Heart left ventricle (tissue), 16 donors: ENCODE measurements at regions not wholly inside any gene's neighbourhood (a gene's known extent, or its start where the extent isn't known, plus 50 kb on each side); places are given as distances from the start of the nearest gene placed in this dataset.

Experiments
- ATAC-seq, 4 donors: fragments of 200-7000 bp; cut with Tn5 transposase; one replicate each; pipeline ENCODE4 v1.9.1; 2020 to 2022; ENCODE audit warnings: moderate library complexity in 4 of 4, mild to moderate bottlenecking in 3 of 4, moderate number of reproducible peaks in 1 of 4
- DNase-seq, 5 donors: peaks; one replicate each; pipeline ENCODE4 v3.0.0-alpha.2; 2020
- H3K27ac ChIP-seq, 12 donors: fragments of 200-600 bp; sonication (generic) in 4 of 12; one replicate each; pipeline versions ENCODE4 v1.5.0 to v1.8.0; 2016 to 2022; ENCODE audit warnings: mild to moderate bottlenecking in 2 of 12
- H3K27me3 ChIP-seq, 9 donors: fragments of 200-600 bp; sonication (generic) in 2 of 9; one replicate each; pipeline versions ENCODE4 v1.5.1 to v1.8.0; 2016 to 2022; ENCODE audit warnings: mild to moderate bottlenecking in 3 of 9
- H3K36me3 ChIP-seq, 9 donors: fragments of 200-600 bp; sonication (generic) in 2 of 9; one replicate each; pipeline versions ENCODE4 v1.5.0 to v1.8.0; 2018 to 2022; ENCODE audit warnings: mild to moderate bottlenecking in 2 of 9
- H3K4me1 ChIP-seq, 12 donors: fragments of 200-600 bp; sonication (generic) in 4 of 12; one replicate each; pipeline versions ENCODE4 v1.5.0 to v1.8.0; 2016 to 2022; ENCODE audit warnings: mild to moderate bottlenecking in 3 of 12
- H3K4me3 ChIP-seq, 12 donors: fragments of 200-600 bp; sonication (generic) in 4 of 12; one replicate each; pipeline versions ENCODE4 v1.5.0 to v1.8.0; 2017 to 2022; ENCODE audit warnings: mild to moderate bottlenecking in 9 of 12, moderate library complexity in 4 of 12
- H3K9me3 ChIP-seq, 12 donors: fragments of 200-600 bp; sonication (generic) in 4 of 12; one replicate each; pipeline versions ENCODE4 v1.5.0 to v1.8.0; 2016 to 2022; ENCODE audit warnings: mild to moderate bottlenecking in 1 of 12
- POLR2A ChIP-seq, 2 donors: fragments of 450-650 bp; IDR thresholded peaks; one replicate each; pipeline ENCODE4 v1.6.1; 2017; ENCODE audit warnings: antibody characterized with exemption in 2 of 2, mild to moderate bottlenecking in 2 of 2, moderate library complexity in 2 of 2
- WGBS, 4 donors: extraction: QIAGEN DNeasy Blood & Tissue Kit in 2 of 4; methylation state at CpG; one replicate each; pipeline versions ENCODE4 v1.1.5 to v1.1.7; 2013 to 2018; 5-methylcytosine and 5-hydroxymethylcytosine counted together
- intact Hi-C, 10 donors: fragments of 100-400 bp; cut with DNase I; formaldehyde crosslinking; loops; one replicate each; pipeline versions ENCODE4 v1.11.1 to v1.14.2; 2022
- TF ChIP-seq, protein P1 (sequence below), 12 donors: fragments of 200-600 bp; sonication (generic) in 4 of 12; IDR thresholded peaks; one replicate each; pipeline versions ENCODE4 v1.5.0 to v1.8.0; 2018 to 2022; ENCODE audit warnings: antibody characterized with exemption in 12 of 12, mild to moderate bottlenecking in 5 of 12
- donor health status: ischemic (EF 13 %, LVEDD 7.1; RV severe dilation, severe dysfunction).
- donor health status: healthy with polysubstance abuse.
- donor health status: DM: no; HTN: yes; CAD: no.
- donor health status: DM: no; HTN: no; CAD: no.
- donor health status: ischemic (EF 25% LVEDD 6.9; RV normal size, moderate dysfunction).
- donor health status: ischemic (EF 25% LVEDD 5.7; RV mildly dilated, moderate dysfunction).
- donor health status: healthy.
- donor health status: DM: yes; HTN: yes; CAD: no.
- donor health status: ischemic (EF 35%, LVEDD 5.7; RV mildly dilated, moderate dysfunction).
- donor health status: nonischemic (EF 11% LVEDD 7.7; RV severe dilation, severe dysfunction).
- donor health status: DM: yes; HTN: yes; CAD: no.
- donor health status: PGD.
- donor health status: ischemic (EF 29% LVEDD 5.4; RV normal size, mild dysfunction).
- donor health status: nonischemic (EF 23%, LVEDD 6.1; RV moderate dilation, normal function).

DNA sequence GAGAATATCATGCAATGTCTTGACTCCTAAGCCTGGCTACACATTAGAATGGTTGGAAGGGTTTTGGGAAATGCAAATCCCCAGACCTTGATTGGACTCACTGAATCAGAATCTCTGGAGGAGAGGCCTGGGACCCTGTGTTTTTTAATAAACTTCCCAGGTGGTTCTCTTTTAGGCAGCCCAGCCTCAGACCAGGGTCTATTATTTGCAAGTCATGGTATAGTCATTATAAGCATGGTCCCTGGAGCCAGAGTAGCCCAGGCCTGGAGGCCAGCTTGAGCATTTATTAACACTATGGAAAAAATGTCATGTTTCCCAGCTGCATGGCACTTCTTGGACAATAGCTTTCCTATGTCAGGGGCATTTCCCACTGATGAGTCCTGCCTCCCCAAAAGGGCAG, 266.9 kb downstream of the NPIPA8 start:
- peaks cover 0 to 15% (median 0%) of the 10 kb centered on the region in 12 donors for H3K9me3 ChIP-seq
- peaks cover 0 to 5% (median 0%) of the 10 kb centered on the region in 9 donors for H3K27me3 ChIP-seq
- no peak overlapping the region for H3K4me3 ChIP-seq
- DNase-seq (no peak), ATAC-seq (no peak)
- H3K36me3 ChIP-seq = no peaks in the 10 kb centered on the region
- H3K4me1 ChIP-seq = no peaks in the 10 kb centered on the region
- H3K27ac ChIP-seq = no peak overlapping the region
- TF ChIP-seq, protein P1, sequence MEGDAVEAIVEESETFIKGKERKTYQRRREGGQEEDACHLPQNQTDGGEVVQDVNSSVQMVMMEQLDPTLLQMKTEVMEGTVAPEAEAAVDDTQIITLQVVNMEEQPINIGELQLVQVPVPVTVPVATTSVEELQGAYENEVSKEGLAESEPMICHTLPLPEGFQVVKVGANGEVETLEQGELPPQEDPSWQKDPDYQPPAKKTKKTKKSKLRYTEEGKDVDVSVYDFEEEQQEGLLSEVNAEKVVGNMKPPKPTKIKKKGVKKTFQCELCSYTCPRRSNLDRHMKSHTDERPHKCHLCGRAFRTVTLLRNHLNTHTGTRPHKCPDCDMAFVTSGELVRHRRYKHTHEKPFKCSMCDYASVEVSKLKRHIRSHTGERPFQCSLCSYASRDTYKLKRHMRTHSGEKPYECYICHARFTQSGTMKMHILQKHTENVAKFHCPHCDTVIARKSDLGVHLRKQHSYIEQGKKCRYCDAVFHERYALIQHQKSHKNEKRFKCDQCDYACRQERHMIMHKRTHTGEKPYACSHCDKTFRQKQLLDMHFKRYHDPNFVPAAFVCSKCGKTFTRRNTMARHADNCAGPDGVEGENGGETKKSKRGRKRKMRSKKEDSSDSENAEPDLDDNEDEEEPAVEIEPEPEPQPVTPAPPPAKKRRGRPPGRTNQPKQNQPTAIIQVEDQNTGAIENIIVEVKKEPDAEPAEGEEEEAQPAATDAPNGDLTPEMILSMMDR (IDR thresholded peaks at IDR 0.05) = no peak
- TF ChIP-seq POLR2A (IDR thresholded peaks at IDR 0.05) = no peak
- intact Hi-C loops = no loop called here

DNA sequence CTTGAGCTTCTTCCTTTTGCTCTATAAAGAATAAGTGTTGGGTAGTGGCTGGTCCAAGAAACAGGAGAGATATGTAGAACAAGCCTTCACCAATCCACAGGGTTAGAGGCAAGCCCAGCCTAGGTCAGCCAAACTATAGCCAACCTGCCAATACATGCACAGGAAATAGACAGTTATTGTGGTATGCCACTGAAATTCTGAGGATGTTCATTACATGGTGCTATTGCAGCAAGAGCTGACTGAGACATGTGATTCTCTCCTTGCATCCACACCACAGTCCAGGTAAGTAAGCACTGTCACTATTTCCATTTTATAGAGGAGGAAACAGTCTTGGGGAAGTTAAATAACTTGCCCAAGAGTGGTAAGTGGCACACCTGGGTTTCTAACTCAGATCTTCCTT, 268.1 kb downstream of the NPIPA8 start:
- ATAC-seq = no peak
- Histone ChIP-seq H3K27ac (no peak overlapping the region), H3K4me3 (no peak overlapping the region), H3K4me1 (no peaks in the 10 kb centered on the region), H3K27me3 (peaks cover 0 to 5% (median 0%) of the 10 kb centered on the region in 9 donors), H3K36me3 (no peaks in the 10 kb centered on the region), H3K9me3 (peaks cover 0 to 15% (median 0%) of the 10 kb centered on the region in 12 donors)
- DNase-seq = no peak
- intact Hi-C loops = no loop called here
- TF ChIP-seq POLR2A (IDR thresholded peaks at IDR 0.05) = no peak
- TF ChIP-seq, protein P1 (IDR thresholded peaks at IDR 0.05) = no peak

GRCh38 chr16:18062713-18063112, 273.8 kb downstream of the NPIPA8 start:
- H3K4me3 ChIP-seq = no peak overlapping the region
- H3K27me3 ChIP-seq = peaks cover 0 to 7% (median 0%) of the 10 kb centered on the region in 9 donors
- no peak overlapping the region for H3K27ac ChIP-seq
- TF ChIP-seq POLR2A (IDR thresholded peaks at IDR 0.05) = no peak
- TF ChIP-seq, protein P1 (IDR thresholded peaks at IDR 0.05) = no peak
- 55 to 65% (median 57%) methylated on average over 9 of the region's 9 CpGs for WGBS, 4 donors
- no peaks in the 10 kb centered on the region for H3K4me1 ChIP-seq
- DNase-seq = no peak
- intact Hi-C loops = no loop called here
- H3K9me3 ChIP-seq = peaks cover 0 to 10% (median 0%) of the 10 kb centered on the region in 12 donors
- ATAC-seq = no peak
- H3K36me3 ChIP-seq = no peaks in the 10 kb centered on the region

- H3K27ac ChIP-seq = no peak overlapping the region
- H3K27me3 ChIP-seq = peaks cover 0 to 7% (median 0%) of the 10 kb centered on the region in 9 donors
- TF ChIP-seq POLR2A (IDR thresholded peaks at IDR 0.05) = no peak
- TF ChIP-seq, protein P1 (IDR thresholded peaks at IDR 0.05) = no peak
- 35 to 41% (median 39%) methylated on average over 6 to 7 of the region's 7 CpGs for WGBS, 4 donors
- DNase-seq (no peak), ATAC-seq (no peak)
- no peaks in the 10 kb centered on the region for H3K36me3 ChIP-seq
- H3K9me3 ChIP-seq = peaks cover 0 to 4% (median 0%) of the 10 kb centered on the region in 12 donors
- intact Hi-C loops = no loop called here
- no peaks in the 10 kb centered on the region for H3K4me1 ChIP-seq
- H3K4me3 ChIP-seq = no peak overlapping the region
These were observed 276.2 kb downstream of the NPIPA8 start for GRCh38 chr16:18060351-18060750.
